Activated naive CD4-positive, alpha-beta T cell (primary cell): ENCODE measurements at regions not wholly inside any gene's neighbourhood (a gene's known extent, or its start where the extent isn't known, plus 50 kb on each side); places are given as distances from the start of the nearest gene placed in this dataset.
"Not testable (repeated sequence)": the region's sequence is repeated elsewhere in the genome, so short reads cannot be mapped to it uniquely, and the experiment has no call there.

ENCODE experiments used
- DNase-seq, 4 experiments: peaks; one replicate each; lab custom pipeline; 2025; lab: John Stamatoyannopoulos, UW

- DNase-seq, result no peak
These were observed 1049.6 kb upstream of the SEMA6A start for GRCh38 chr5:117624201-117624600.

- DNase-seq, result no peak
These were observed 1048.6 kb upstream of the SEMA6A start for GRCh38 chr5:117623042-117623805.

- no peak for DNase-seq
These were observed 1047.3 kb upstream of the SEMA6A start for GRCh38 chr5:117621921-117622320.

- DNase-seq, result no peak
These were observed 1040.6 kb upstream of the SEMA6A start for GRCh38 chr5:117615226-117615625.

- DNase-seq, result no peak
These were observed 1039.8 kb upstream of the SEMA6A start for GRCh38 chr5:117614408-117614807.

- no peak for DNase-seq
These were observed 1030.2 kb upstream of the SEMA6A start for GRCh38 chr5:117604845-117605244.

GRCh38 chr5:117599811-117600210 is 1025.2 kb upstream of the SEMA6A start:
- not testable (repeated sequence) for DNase-seq

GRCh38 chr5:117594166-117594565 is 1019.5 kb upstream of the SEMA6A start:
- no peak for DNase-seq

GRCh38 chr5:117590944-117591343 is 1016.3 kb upstream of the SEMA6A start:
- no peak for DNase-seq

GRCh38 chr5:117588611-117589010 is 1014.0 kb upstream of the SEMA6A start:
- DNase-seq, result no peak

- DNase-seq, result no peak
These were observed 1012.5 kb upstream of the SEMA6A start for GRCh38 chr5:117587111-117587510.

GRCh38 chr5:117568622-117569021 is 994.0 kb upstream of the SEMA6A start:
- DNase-seq, result no peak

GRCh38 chr5:117568126-117568525 is 993.5 kb upstream of the SEMA6A start:
- no peak for DNase-seq

- no peak for DNase-seq
These were observed 988.0 kb upstream of the SEMA6A start for GRCh38 chr5:117562647-117563046.

- DNase-seq, result no peak
These were observed 986.9 kb upstream of the SEMA6A start for GRCh38 chr5:117561531-117561930.

GRCh38 chr5:117559005-117559844 is 984.6 kb upstream of the SEMA6A start:
- DNase-seq, result no peak

- DNase-seq, result no peak
These were observed 976.6 kb upstream of the SEMA6A start for GRCh38 chr5:117551236-117551635.

- DNase-seq, result no peak
These were observed 972.6 kb upstream of the SEMA6A start for GRCh38 chr5:117547192-117547591.

- no peak for DNase-seq
These were observed 965.1 kb upstream of the SEMA6A start for GRCh38 chr5:117539692-117540091.

- DNase-seq, result no peak
These were observed 959.2 kb upstream of the SEMA6A start for GRCh38 chr5:117533792-117534191.

- DNase-seq, result not testable (repeated sequence)
These were observed 958.5 kb upstream of the SEMA6A start for GRCh38 chr5:117533051-117533670.

GRCh38 chr5:117519957-117520500 is 945.4 kb upstream of the SEMA6A start:
- DNase-seq, result no peak
